ENCODE measurements at regions not wholly inside any gene's neighbourhood (a gene's known extent, or its start where the extent isn't known, plus 50 kb on each side); places are given as distances from the start of the nearest gene placed in this dataset.
"Not testable (repeated sequence)": the region's sequence is repeated elsewhere in the genome, so short reads cannot be mapped to it uniquely, and the experiment has no call there.

GRCh38 chr1:30100524-30100862, 622.9 kb downstream of the MATN1 start:
- no peaks in the 10 kb centered on the region for H3F3A ChIP-seq (ENCODE audit: low read depth)
- Mint-ChIP-seq H3K4me3 (no peak overlapping the region), H3K27ac (no peak overlapping the region), H3K27me3 (ENCODE audit: insufficient read depth, low read depth) (peaks cover 15% of the 10 kb centered on the region), H3K36me3 (no peaks in the 10 kb centered on the region), H3K9me3 (no peaks in the 10 kb centered on the region), H3K4me1 (peaks cover 2% of the 10 kb centered on the region)
- no peaks in the 10 kb centered on the region for H3K9me3 ChIP-seq (ENCODE audit: low read depth)
- no peak overlapping the region for H3K27ac ChIP-seq
- no peaks in the 10 kb centered on the region for H3K79me2 ChIP-seq (ENCODE audit: low read depth)
- DNase-seq (ENCODE audit: low spot score) = no peak
- H3K4me2 ChIP-seq = no peak overlapping the region
- H3K9ac ChIP-seq = no peak overlapping the region
- no peaks in the 10 kb centered on the region for H3K27me3 ChIP-seq
- no peaks in the 10 kb centered on the region for H4K20me1 ChIP-seq (ENCODE audit: low read depth)
- no peaks in the 10 kb centered on the region for H3K4me1 ChIP-seq
- H3K36me3 ChIP-seq = no peaks in the 10 kb centered on the region
- no peak overlapping the region for H3K4me3 ChIP-seq
- TF ChIP-seq, protein P1, sequence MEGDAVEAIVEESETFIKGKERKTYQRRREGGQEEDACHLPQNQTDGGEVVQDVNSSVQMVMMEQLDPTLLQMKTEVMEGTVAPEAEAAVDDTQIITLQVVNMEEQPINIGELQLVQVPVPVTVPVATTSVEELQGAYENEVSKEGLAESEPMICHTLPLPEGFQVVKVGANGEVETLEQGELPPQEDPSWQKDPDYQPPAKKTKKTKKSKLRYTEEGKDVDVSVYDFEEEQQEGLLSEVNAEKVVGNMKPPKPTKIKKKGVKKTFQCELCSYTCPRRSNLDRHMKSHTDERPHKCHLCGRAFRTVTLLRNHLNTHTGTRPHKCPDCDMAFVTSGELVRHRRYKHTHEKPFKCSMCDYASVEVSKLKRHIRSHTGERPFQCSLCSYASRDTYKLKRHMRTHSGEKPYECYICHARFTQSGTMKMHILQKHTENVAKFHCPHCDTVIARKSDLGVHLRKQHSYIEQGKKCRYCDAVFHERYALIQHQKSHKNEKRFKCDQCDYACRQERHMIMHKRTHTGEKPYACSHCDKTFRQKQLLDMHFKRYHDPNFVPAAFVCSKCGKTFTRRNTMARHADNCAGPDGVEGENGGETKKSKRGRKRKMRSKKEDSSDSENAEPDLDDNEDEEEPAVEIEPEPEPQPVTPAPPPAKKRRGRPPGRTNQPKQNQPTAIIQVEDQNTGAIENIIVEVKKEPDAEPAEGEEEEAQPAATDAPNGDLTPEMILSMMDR (IDR thresholded peaks at IDR 0.05) = no peak
- TF ChIP-seq EZH2phosphoT487 (IDR thresholded peaks at IDR 0.05) = no peak
- TF ChIP-seq EZH2 (IDR thresholded peaks at IDR 0.05) = no peak
- H2AFZ ChIP-seq (replicated peaks) = no peak overlapping the region

- DNase-seq (ENCODE audit: low spot score) = no peak
- Histone ChIP-seq H3F3A (ENCODE audit: low read depth) (no peaks in the 10 kb centered on the region), H3K79me2 (ENCODE audit: low read depth) (no peaks in the 10 kb centered on the region), H3K27me3 (no peaks in the 10 kb centered on the region), H2AFZ (replicated peaks) (no peak overlapping the region), H3K27ac (no peak overlapping the region), H3K9me3 (ENCODE audit: low read depth) (no peaks in the 10 kb centered on the region), H3K9ac (no peak overlapping the region), H4K20me1 (ENCODE audit: low read depth) (no peaks in the 10 kb centered on the region), H3K4me2 (no peak overlapping the region), H3K36me3 (no peaks in the 10 kb centered on the region), H3K4me3 (no peak overlapping the region), H3K4me1 (no peaks in the 10 kb centered on the region)
- Mint-ChIP-seq H3K27me3 (ENCODE audit: insufficient read depth, low read depth) (peaks cover 15% of the 10 kb centered on the region), H3K27ac (no peak overlapping the region), H3K4me1 (peaks cover 2% of the 10 kb centered on the region), H3K4me3 (no peak overlapping the region), H3K36me3 (no peaks in the 10 kb centered on the region), H3K9me3 (no peaks in the 10 kb centered on the region)
- no peak for TF ChIP-seq EZH2phosphoT487 (IDR thresholded peaks at IDR 0.05)
- TF ChIP-seq EZH2 (IDR thresholded peaks at IDR 0.05) = no peak
- TF ChIP-seq, protein P1 (IDR thresholded peaks at IDR 0.05) = no peak
These were observed 623.5 kb downstream of the MATN1 start for GRCh38 chr1:30099587-30100523.

DNA sequence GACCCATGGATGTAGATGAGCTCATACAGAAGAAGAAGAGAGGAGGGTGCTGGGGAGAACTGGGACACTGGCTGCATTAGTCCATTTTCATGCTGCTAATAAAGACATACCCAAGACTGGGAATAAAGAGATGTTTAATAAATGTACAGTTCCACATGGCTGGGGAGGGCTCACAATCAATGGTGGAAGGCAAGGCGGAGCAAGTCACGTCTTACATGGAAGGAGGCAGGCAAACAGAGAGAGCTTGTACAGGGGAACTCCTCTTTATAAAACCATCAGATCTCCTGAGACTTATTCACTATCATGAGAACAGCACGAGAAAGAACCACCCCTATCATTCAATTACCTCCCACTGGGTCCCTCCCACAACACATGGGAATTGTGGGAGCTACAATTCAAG, 625.5 kb downstream of the MATN1 start:
- H3K9me3 ChIP-seq (ENCODE audit: low read depth); H3K36me3 Mint-ChIP-seq; H3K4me3 ChIP-seq; DNase-seq (ENCODE audit: low spot score); H3K4me3 Mint-ChIP-seq; H3K27me3 ChIP-seq; H3F3A ChIP-seq (ENCODE audit: low read depth); H3K36me3 ChIP-seq; H3K79me2 ChIP-seq (ENCODE audit: low read depth); H2AFZ ChIP-seq (replicated peaks); H3K4me1 Mint-ChIP-seq; H3K4me2 ChIP-seq; H4K20me1 ChIP-seq (ENCODE audit: low read depth); H3K4me1 ChIP-seq; H3K9me3 Mint-ChIP-seq; H3K27ac ChIP-seq; H3K9ac ChIP-seq: not testable (repeated sequence)
- Mint-ChIP-seq H3K27me3 (ENCODE audit: insufficient read depth, low read depth) (peaks cover 17% of the 10 kb centered on the region), H3K27ac (peak overlapping the region; percentile 36)

DNA sequence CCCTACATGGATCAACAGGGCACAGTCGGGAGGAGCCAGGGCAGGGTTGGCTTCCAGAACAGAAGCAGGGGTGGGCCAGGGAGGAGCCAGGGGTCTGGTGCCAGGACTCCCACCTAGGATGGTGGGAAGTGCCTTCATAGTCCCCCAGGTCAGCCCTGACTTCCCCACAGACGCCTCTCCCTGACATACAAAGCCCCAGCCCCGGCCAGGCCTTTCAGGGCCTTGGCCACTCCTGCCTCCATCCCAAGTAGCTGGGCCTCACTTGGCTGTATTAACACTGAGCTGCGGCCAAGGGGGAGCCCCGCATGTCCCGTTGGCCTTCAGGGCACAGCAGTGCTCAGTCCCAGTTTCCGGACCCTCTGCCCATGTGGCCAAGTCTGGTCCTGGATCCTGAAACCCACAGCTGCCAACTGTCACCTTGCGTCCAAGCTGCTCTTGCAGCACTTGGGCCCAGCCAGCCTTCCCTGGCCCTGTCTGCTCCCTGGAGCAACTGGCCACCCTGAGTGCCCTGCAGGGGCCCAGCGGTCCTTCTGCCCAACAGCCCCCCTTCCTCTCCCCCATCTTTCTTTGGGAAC, 627.8 kb downstream of the MATN1 start:
- Histone ChIP-seq H3K9ac (no peak overlapping the region), H3K4me1 (no peaks in the 10 kb centered on the region), H3K4me3 (no peak overlapping the region), H3F3A (ENCODE audit: low read depth) (no peaks in the 10 kb centered on the region), H3K4me2 (no peak overlapping the region), H3K9me3 (ENCODE audit: low read depth) (no peaks in the 10 kb centered on the region), H3K27me3 (no peaks in the 10 kb centered on the region), H3K79me2 (ENCODE audit: low read depth) (no peaks in the 10 kb centered on the region), H3K36me3 (no peaks in the 10 kb centered on the region), H4K20me1 (ENCODE audit: low read depth) (no peaks in the 10 kb centered on the region), H3K27ac (no peak overlapping the region), H2AFZ (replicated peaks) (no peak overlapping the region)
- TF ChIP-seq EZH2 (IDR thresholded peaks at IDR 0.05) = no peak
- TF ChIP-seq, protein P1 (IDR thresholded peaks at IDR 0.05) = no peak
- TF ChIP-seq EZH2phosphoT487 (IDR thresholded peaks at IDR 0.05) = no peak
- Mint-ChIP-seq H3K4me3 (no peak overlapping the region), H3K27me3 (ENCODE audit: insufficient read depth, low read depth) (peaks cover 18% of the 10 kb centered on the region), H3K9me3 (peaks cover 25% of the 10 kb centered on the region), H3K27ac (no peak overlapping the region), H3K36me3 (no peaks in the 10 kb centered on the region), H3K4me1 (no peaks in the 10 kb centered on the region)
- no peak for DNase-seq (ENCODE audit: low spot score)

Measured in neural progenitor cell (in vitro differentiated cells).